B cell (primary cell): ENCODE measurements at regions not wholly inside any gene's neighbourhood (a gene's known extent, or its start where the extent isn't known, plus 50 kb on each side); places are given as distances from the start of the nearest gene placed in this dataset.
"Not testable (repeated sequence)": the region's sequence is repeated elsewhere in the genome, so short reads cannot be mapped to it uniquely, and the experiment has no call there.

Source experiments
- ATAC-seq: fragments of 200-7000 bp; cut with Tn5 transposase; one replicate; pipeline ENCODE4 v1.10.0; 2021; ENCODE audit warnings: low read depth, mild to moderate bottlenecking, moderate number of reproducible peaks, moderate library complexity
- CTCF ChIA-PET: fragments of 350-600 bp; sonication (Branson Sonifier 250); formaldehyde crosslinking; loops from one replicate; lab custom pipeline; 2021; ENCODE audit warnings: antibody characterized with exemption, inconsistent platforms; lab: Charles Lee
- POLR2A ChIA-PET: fragments of 350-600 bp; sonication (Branson Sonifier 250); formaldehyde crosslinking; loops from one replicate; lab custom pipeline; 2021; ENCODE audit warnings: antibody characterized with exemption; lab: Charles Lee
- DNase-seq: peaks from one replicate; pipeline ENCODE4 v3.0.0; 2013
- H2AFZ ChIP-seq: 2 replicates; pipeline ENCODE4 v1.6.1; 2012; ENCODE audit warnings: mild to moderate bottlenecking, low read depth, low read length; ENCODE audit not compliant: insufficient read depth, poor library complexity, severe bottlenecking
- H3K27ac ChIP-seq, 2 donors: 1 replicate in 1 of 2; 2 replicates in 1 of 2; pipeline ENCODE4 v1.5.1; 2012 to 2013; ENCODE audit warnings: low read length in 2 of 2, mild to moderate bottlenecking in 2 of 2, moderate library complexity in 1 of 2
- H3K27me3 ChIP-seq, 4 experiments: fragments of 200-600 bp in 1 of 4; sonication (generic) in 1 of 4; replicated peaks in 1 of 4; 1 replicate in 2 of 4; 2 replicates in 2 of 4; pipeline versions ENCODE4 v1.6.1 to v1.7.0; 2013 to 2016; ENCODE audit warnings: low read length in 3 of 4, mild to moderate bottlenecking in 2 of 4, mixed read lengths in 1 of 4, moderate library complexity in 1 of 4; ENCODE audit not compliant: insufficient read depth in 4 of 4, control insufficient read depth in 3 of 4; ENCODE audit errors: control extremely low read depth in 1 of 4
- H3K36me3 ChIP-seq, 2 experiments: replicated peaks in 1 of 2; 1 replicate in 1 of 2; 2 replicates in 1 of 2; pipeline versions ENCODE4 v1.6.1 to v1.7.1; 2013; ENCODE audit warnings: low read length in 1 of 2; ENCODE audit not compliant: insufficient read depth in 2 of 2, control insufficient read depth in 1 of 2; ENCODE audit errors: control extremely low read depth in 1 of 2, extremely low read depth in 1 of 2
- H3K4me1 ChIP-seq, 2 donors: fragments of 200-600 bp in 1 of 2; sonication (generic) in 1 of 2; 1 replicate in 1 of 2; 2 replicates in 1 of 2; pipeline versions ENCODE4 v1.5.1 to v1.6.1; 2013 to 2017; ENCODE audit warnings: low read length in 2 of 2; ENCODE audit not compliant: control insufficient read depth in 2 of 2, insufficient read depth in 2 of 2
- H3K4me2 ChIP-seq: replicated peaks from 2 replicates; pipeline ENCODE3; 2012; ENCODE audit warnings: mild to moderate bottlenecking, low read depth, low read length; ENCODE audit not compliant: poor library complexity, severe bottlenecking
- H3K4me3 ChIP-seq, 5 experiments: fragments of 200-600 bp in 1 of 5; sonication (generic) in 1 of 5; 1 replicate in 3 of 5; 2 replicates in 2 of 5; pipeline versions ENCODE4 v1.5.1 to v1.7.0; 2011 to 2016; ENCODE audit warnings: low read length in 4 of 5, mild to moderate bottlenecking in 4 of 5, low read depth in 2 of 5, control low read depth in 1 of 5, moderate library complexity in 1 of 5; ENCODE audit not compliant: insufficient read depth in 1 of 5; ENCODE audit errors: control extremely low read depth in 1 of 5, extremely low read depth in 1 of 5
- H3K79me2 ChIP-seq: fragments of 200-600 bp; sonication (generic); one replicate; pipeline ENCODE4 v1.6.0; 2016; ENCODE audit warnings: low read length; ENCODE audit not compliant: control insufficient read depth, insufficient read depth
- H3K9ac ChIP-seq: fragments of 200-600 bp; sonication (generic); 2 replicates; pipeline ENCODE4 v1.6.1; 2017; ENCODE audit warnings: mild to moderate bottlenecking, low read length, moderate library complexity
- H3K9me3 ChIP-seq, 3 donors: one replicate each; pipeline versions ENCODE4 v1.6.1 to v1.7.1; 2013; ENCODE audit warnings: low read length in 2 of 3; ENCODE audit not compliant: control insufficient read depth in 2 of 3, insufficient read depth in 1 of 3; ENCODE audit errors: control extremely low read depth in 1 of 3
- H4K20me1 ChIP-seq: 2 replicates; pipeline ENCODE4 v1.6.0; 2012; ENCODE audit warnings: mild to moderate bottlenecking, low read length; ENCODE audit not compliant: insufficient read depth, control insufficient read depth, poor library complexity, severe bottlenecking
- H3K27ac Mint-ChIP-seq: one replicate; pipeline ENCODE4 v1.8.0; 2021; ENCODE audit warnings: mixed read lengths
- H3K27me3 Mint-ChIP-seq: one replicate; pipeline ENCODE4 v1.8.0; 2021; ENCODE audit warnings: mixed read lengths
- H3K4me1 Mint-ChIP-seq: one replicate; pipeline ENCODE4 v1.8.0; 2021; ENCODE audit warnings: mixed read lengths
- H3K4me3 Mint-ChIP-seq: one replicate; pipeline ENCODE4 v1.8.0; 2021; ENCODE audit warnings: mixed read lengths
- H3K9me3 Mint-ChIP-seq: one replicate; pipeline ENCODE4 v1.8.0; 2022; ENCODE audit warnings: mixed read lengths; ENCODE audit not compliant: insufficient read depth
- EZH2 ChIP-seq: IDR thresholded peaks from 2 replicates; pipeline ENCODE4 v1.6.1; 2012; ENCODE audit warnings: borderline replicate concordance, low read depth, mild to moderate bottlenecking, moderate library complexity, low read length; ENCODE audit not compliant: insufficient read depth, poor library complexity, severe bottlenecking
- WGBS: methylation state at CpG from one replicate; pipeline ENCODE4 v1.1.5; 2013; ENCODE audit warnings: missing lambda C conversion rate; ENCODE audit not compliant: insufficient coverage; 5-methylcytosine and 5-hydroxymethylcytosine counted together
- intact Hi-C: fragments of 100-400 bp; cut with micrococcal nuclease; formaldehyde crosslinking; loops from one replicate; pipeline ENCODE4 v1.10.0; 2022
- TF ChIP-seq, protein P1 (sequence below): fragments of 200-600 bp; IDR thresholded peaks from one replicate; pipeline ENCODE4 v1.8.0; 2022; ENCODE audit warnings: antibody characterized with exemption, mild to moderate bottlenecking

DNA sequence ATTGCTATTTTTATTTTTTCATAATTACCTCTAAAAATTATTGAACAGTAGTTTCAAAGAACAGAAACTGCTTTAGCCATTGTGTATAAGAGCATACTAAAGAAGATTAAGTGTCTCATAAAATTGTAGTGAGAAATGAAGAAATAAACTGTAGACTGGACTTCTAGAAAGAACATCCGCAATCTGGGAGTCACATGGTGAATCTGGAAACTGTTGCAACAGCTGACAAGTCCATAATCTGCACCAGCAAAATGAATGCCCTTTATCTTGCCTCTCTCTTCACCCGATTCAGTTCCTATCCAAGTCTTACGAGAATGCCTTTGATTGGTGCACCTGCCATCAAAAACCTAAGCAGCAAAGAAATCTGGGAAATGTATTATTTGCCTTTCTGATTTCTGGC, 312.9 kb downstream of the NAF1 start:
- H4K20me1 ChIP-seq = no peaks in the 10 kb centered on the region
- H3K4me2 ChIP-seq = no peak overlapping the region
- no peaks in the 10 kb centered on the region for H3K9me3 Mint-ChIP-seq
- H3K36me3 ChIP-seq = no peaks in the 10 kb centered on the region
- intact Hi-C loops = no loop called here
- H3K27ac Mint-ChIP-seq = no peak overlapping the region
- H3K27ac ChIP-seq = no peak overlapping the region
- ATAC-seq (no peak), DNase-seq (no peak)
- CTCF ChIA-PET = no interaction called here
- H3K9ac ChIP-seq = no peak overlapping the region
- no peaks in the 10 kb centered on the region for H3K79me2 ChIP-seq
- no peak overlapping the region for H2AFZ ChIP-seq
- H3K4me3 ChIP-seq = no peak overlapping the region
- H3K4me1 ChIP-seq = no peaks in the 10 kb centered on the region
- peaks cover 3% of the 10 kb centered on the region for H3K27me3 Mint-ChIP-seq
- POLR2A ChIA-PET = no interaction called here
- no peak for TF ChIP-seq EZH2
- TF ChIP-seq, protein P1, sequence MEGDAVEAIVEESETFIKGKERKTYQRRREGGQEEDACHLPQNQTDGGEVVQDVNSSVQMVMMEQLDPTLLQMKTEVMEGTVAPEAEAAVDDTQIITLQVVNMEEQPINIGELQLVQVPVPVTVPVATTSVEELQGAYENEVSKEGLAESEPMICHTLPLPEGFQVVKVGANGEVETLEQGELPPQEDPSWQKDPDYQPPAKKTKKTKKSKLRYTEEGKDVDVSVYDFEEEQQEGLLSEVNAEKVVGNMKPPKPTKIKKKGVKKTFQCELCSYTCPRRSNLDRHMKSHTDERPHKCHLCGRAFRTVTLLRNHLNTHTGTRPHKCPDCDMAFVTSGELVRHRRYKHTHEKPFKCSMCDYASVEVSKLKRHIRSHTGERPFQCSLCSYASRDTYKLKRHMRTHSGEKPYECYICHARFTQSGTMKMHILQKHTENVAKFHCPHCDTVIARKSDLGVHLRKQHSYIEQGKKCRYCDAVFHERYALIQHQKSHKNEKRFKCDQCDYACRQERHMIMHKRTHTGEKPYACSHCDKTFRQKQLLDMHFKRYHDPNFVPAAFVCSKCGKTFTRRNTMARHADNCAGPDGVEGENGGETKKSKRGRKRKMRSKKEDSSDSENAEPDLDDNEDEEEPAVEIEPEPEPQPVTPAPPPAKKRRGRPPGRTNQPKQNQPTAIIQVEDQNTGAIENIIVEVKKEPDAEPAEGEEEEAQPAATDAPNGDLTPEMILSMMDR = no peak
- no peak overlapping the region for H3K4me3 Mint-ChIP-seq
- H3K4me1 Mint-ChIP-seq = peaks cover 2% of the 10 kb centered on the region
- H3K9me3 ChIP-seq = no peaks in the 10 kb centered on the region
- H3K27me3 ChIP-seq = no peaks in the 10 kb centered on the region
- 100% methylated on average over 1 of the region's 3 CpGs for WGBS

DNA sequence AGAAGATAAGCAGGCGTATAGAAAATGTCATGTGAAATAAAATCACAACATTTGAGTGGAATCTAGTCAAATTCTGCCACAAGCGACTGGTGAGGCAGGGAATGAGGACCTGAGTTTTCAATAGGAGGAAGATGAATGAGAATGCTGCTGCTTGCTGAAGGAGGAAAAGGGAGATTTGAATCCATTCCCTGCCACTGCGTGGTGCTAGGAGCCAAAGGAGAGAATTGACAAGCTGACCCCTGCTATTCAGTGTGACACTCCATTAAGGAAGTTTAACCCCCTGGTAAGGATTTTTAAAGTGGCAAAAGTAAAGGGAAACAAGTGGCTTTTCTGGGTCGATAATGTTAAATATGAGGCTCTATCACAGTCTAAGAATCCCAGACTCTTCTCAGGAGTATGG, 314.0 kb downstream of the NAF1 start:
- peaks cover 2% of the 10 kb centered on the region for H3K4me1 Mint-ChIP-seq
- CTCF ChIA-PET = no interaction called here
- Histone ChIP-seq H3K27me3 (no peaks in the 10 kb centered on the region), H3K9ac (no peak overlapping the region), H3K4me2 (no peak overlapping the region), H3K79me2 (no peaks in the 10 kb centered on the region), H3K9me3 (no peaks in the 10 kb centered on the region), H4K20me1 (no peaks in the 10 kb centered on the region), H3K4me1 (no peaks in the 10 kb centered on the region), H2AFZ (no peak overlapping the region), H3K4me3 (no peak overlapping the region), H3K36me3 (no peaks in the 10 kb centered on the region), H3K27ac (no peak overlapping the region)
- ATAC-seq = no peak
- POLR2A ChIA-PET = no interaction called here
- no peak for TF ChIP-seq EZH2
- TF ChIP-seq, protein P1 = no peak
- peaks cover under 1% of the 10 kb centered on the region for H3K27me3 Mint-ChIP-seq
- no peak for DNase-seq
- WGBS = 100% methylated on average over 1 of the region's 4 CpGs
- intact Hi-C loops = no loop called here
- H3K27ac Mint-ChIP-seq = no peak overlapping the region
- H3K9me3 Mint-ChIP-seq = no peaks in the 10 kb centered on the region
- no peak overlapping the region for H3K4me3 Mint-ChIP-seq

GRCh38 chr4:162851241-162851758, 315.4 kb downstream of the NAF1 start:
- CTCF ChIA-PET, DNase-seq, H3K4me1 ChIP-seq, H3K4me3 Mint-ChIP-seq, POLR2A ChIA-PET, H3K9me3 Mint-ChIP-seq, H3K4me2 ChIP-seq, intact Hi-C loops, H2AFZ ChIP-seq, H3K27me3 Mint-ChIP-seq, H3K27ac Mint-ChIP-seq, H3K9me3 ChIP-seq, H3K79me2 ChIP-seq, H3K27ac ChIP-seq, H3K4me1 Mint-ChIP-seq, ATAC-seq, H3K9ac ChIP-seq, H3K36me3 ChIP-seq, H3K4me3 ChIP-seq, H3K27me3 ChIP-seq, H4K20me1 ChIP-seq: not testable (repeated sequence)
- WGBS = 72% methylated on average over 3 of the region's 6 CpGs
